H1 (cell line): ENCODE measurements at regions not wholly inside any gene's neighbourhood (a gene's known extent, or its start where the extent isn't known, plus 50 kb on each side); places are given as distances from the start of the nearest gene placed in this dataset.

Experiments
- CTCF ChIA-PET: fragments of 300-600 bp; sonication (Branson Sonifier 250); formaldehyde crosslinking; loops from one replicate; lab custom pipeline; 2021; ENCODE audit not compliant: partially characterized antibody; lab: Charles Lee
- POLR2A ChIA-PET: fragments of 300-600 bp; sonication (Branson Sonifier 250); formaldehyde crosslinking; loops from one replicate; lab custom pipeline; 2021; ENCODE audit warnings: inconsistent platforms; ENCODE audit not compliant: partially characterized antibody; lab: Charles Lee
- DNase-seq, 2 experiments: peaks; one replicate each; pipeline versions ENCODE4 v3.0.0 to v3.0.0-alpha.2; 2010 to 2022; ENCODE audit warnings: low spot score in 2 of 2, low read depth in 1 of 2, mixed read lengths in 1 of 2
- FAIRE-seq: peaks from 2 replicates; lab custom pipeline; 2011; peaks lifted over from hg19 to GRCh38; lab: Jason Lieb, UNC
- H2AFZ ChIP-seq: 2 replicates; pipeline ENCODE4 v1.8.1; 2012; ENCODE audit warnings: low read length, inconsistent platforms
- H2AK5ac ChIP-seq: 2 replicates; pipeline ENCODE4 v1.6.1; 2013; ENCODE audit warnings: low read depth, low read length
- H2BK120ac ChIP-seq: replicated peaks from 2 replicates; pipeline ENCODE3; 2013; ENCODE audit warnings: low read depth, low read length, inconsistent platforms
- H2BK12ac ChIP-seq: 2 replicates; pipeline ENCODE4 v1.6.1; 2013; ENCODE audit warnings: low read depth, low read length
- H2BK15ac ChIP-seq: 2 replicates; pipeline ENCODE4 v1.6.1; 2013; ENCODE audit warnings: low read length
- H2BK20ac ChIP-seq: 2 replicates; pipeline ENCODE4 v1.6.1; 2013; ENCODE audit warnings: low read length
- H2BK5ac ChIP-seq: 2 replicates; pipeline ENCODE4 v1.6.1; 2013; ENCODE audit warnings: low read depth, low read length
- H3K14ac ChIP-seq: 2 replicates; pipeline ENCODE4 v1.6.1; 2013; ENCODE audit warnings: inconsistent platforms; ENCODE audit not compliant: insufficient read length
- H3K18ac ChIP-seq: 2 replicates; pipeline ENCODE4 v1.6.1; 2013; ENCODE audit warnings: low read length; ENCODE audit errors: extremely low read depth
- H3K23ac ChIP-seq: 2 replicates; pipeline ENCODE4 v1.6.1; 2013; ENCODE audit warnings: inconsistent platforms; ENCODE audit not compliant: insufficient read length
- H3K23me2 ChIP-seq: 2 replicates; pipeline ENCODE4 v1.6.1; 2013; ENCODE audit warnings: low read depth, low read length
- H3K27ac ChIP-seq: 2 replicates; pipeline ENCODE4 v1.6.1; 2011; ENCODE audit warnings: low read depth, low read length, inconsistent platforms
- H3K27me3 ChIP-seq, 4 experiments: replicated peaks in 1 of 4; 1 replicate in 1 of 4; 2 replicates in 3 of 4; pipeline versions ENCODE4 v1.6.1 to v1.8.1; 2011 to 2013; ENCODE audit warnings: low read length in 3 of 4, mild to moderate bottlenecking in 3 of 4, inconsistent platforms in 2 of 4, mixed read lengths in 2 of 4, moderate library complexity in 1 of 4; ENCODE audit not compliant: control insufficient read depth in 3 of 4, insufficient read depth in 3 of 4; ENCODE audit errors: extremely low read depth in 1 of 4
- H3K36me3 ChIP-seq, 4 experiments: 2 replicates each; pipeline versions ENCODE4 v1.6.1 to v1.8.1; 2011 to 2013; ENCODE audit warnings: mild to moderate bottlenecking in 4 of 4, low read length in 3 of 4, moderate library complexity in 2 of 4, control low read depth in 1 of 4, inconsistent platforms in 1 of 4; ENCODE audit not compliant: insufficient read depth in 4 of 4, control insufficient read depth in 2 of 4
- H3K4ac ChIP-seq: replicated peaks from 2 replicates; pipeline ENCODE3; 2013; ENCODE audit warnings: low read length, low read depth, mixed read lengths, inconsistent platforms; ENCODE audit not compliant: insufficient read length
- H3K4me1 ChIP-seq, 4 experiments: replicated peaks in 1 of 4; 1 replicate in 1 of 4; 2 replicates in 3 of 4; pipeline versions ENCODE4 v1.6.1 to v1.8.1; 2011 to 2013; ENCODE audit warnings: low read length in 3 of 4, inconsistent platforms in 2 of 4, mixed read lengths in 1 of 4; ENCODE audit not compliant: insufficient read depth in 4 of 4, control insufficient read depth in 3 of 4
- H3K4me2 ChIP-seq, 2 experiments: 2 replicates each; pipeline versions ENCODE4 v1.6.1 to v1.8.1; 2011 to 2013; ENCODE audit warnings: low read depth in 2 of 2, low read length in 2 of 2, control low read depth in 1 of 2, inconsistent platforms in 1 of 2, mild to moderate bottlenecking in 1 of 2; ENCODE audit not compliant: insufficient read depth in 1 of 2
- H3K4me3 ChIP-seq, 4 experiments: fragments of 200-600, 300-600 bp in 1 of 4; sonication (generic), shearing (Covaris generic), sonication (Bioruptor Twin) in 1 of 4; 2 replicates each; pipeline versions ENCODE4 v1.5.1 to v1.8.1; 2011 to 2016; ENCODE audit warnings: low read length in 4 of 4, low read depth in 3 of 4, control low read depth in 2 of 4, inconsistent platforms in 2 of 4, mild to moderate bottlenecking in 2 of 4, mixed read lengths in 1 of 4, moderate library complexity in 1 of 4; ENCODE audit not compliant: insufficient read depth in 2 of 4; ENCODE audit errors: extremely low read depth in 1 of 4
- H3K56ac ChIP-seq: replicated peaks from 2 replicates; pipeline ENCODE3; 2013; ENCODE audit warnings: low read depth, mild to moderate bottlenecking, mixed read lengths, low read length, inconsistent platforms; ENCODE audit not compliant: insufficient read length
- H3K79me1 ChIP-seq: 2 replicates; pipeline ENCODE4 v1.6.1; 2013; ENCODE audit warnings: low read depth, low read length, control low read depth
- H3K79me2 ChIP-seq, 2 experiments: 2 replicates each; pipeline versions ENCODE4 v1.6.1 to v1.8.1; 2012 to 2013; ENCODE audit warnings: low read length in 2 of 2, mild to moderate bottlenecking in 2 of 2, inconsistent platforms in 1 of 2; ENCODE audit not compliant: insufficient read depth in 2 of 2, control insufficient read depth in 1 of 2
- H3K9ac ChIP-seq, 4 experiments: replicated peaks in 1 of 4; 1 replicate in 1 of 4; 2 replicates in 3 of 4; pipeline versions ENCODE4 v1.6.1 to v1.8.1; 2011 to 2013; ENCODE audit warnings: low read depth in 3 of 4, low read length in 3 of 4, control low read depth in 2 of 4, mild to moderate bottlenecking in 2 of 4, moderate library complexity in 2 of 4, inconsistent platforms in 1 of 4; ENCODE audit errors: extremely low read depth in 1 of 4
- H3K9me3 ChIP-seq, 2 experiments: 2 replicates each; pipeline versions ENCODE4 v1.6.1 to v1.8.1; 2012 to 2013; ENCODE audit warnings: mild to moderate bottlenecking in 2 of 2, moderate library complexity in 2 of 2, control low read depth in 1 of 2, inconsistent platforms in 1 of 2, low read depth in 1 of 2, low read length in 1 of 2, mixed read lengths in 1 of 2; ENCODE audit not compliant: insufficient read depth in 2 of 2
- H4K20me1 ChIP-seq, 2 experiments: replicated peaks in 1 of 2; 2 replicates each; pipeline versions ENCODE3 to v1.8.1; 2011 to 2013; ENCODE audit warnings: inconsistent platforms in 2 of 2, low read length in 2 of 2, mild to moderate bottlenecking in 1 of 2; ENCODE audit not compliant: insufficient read depth in 2 of 2, control insufficient read depth in 1 of 2
- H4K5ac ChIP-seq: 2 replicates; pipeline ENCODE4 v1.6.1; 2013; ENCODE audit warnings: low read length, low read depth, mixed read lengths, inconsistent platforms; ENCODE audit not compliant: insufficient read length
- H4K8ac ChIP-seq: 2 replicates; pipeline ENCODE4 v1.8.0; 2013; ENCODE audit warnings: mild to moderate bottlenecking, moderate library complexity, low read length, inconsistent platforms; ENCODE audit not compliant: insufficient read depth; ENCODE audit errors: extremely low read depth
- H4K91ac ChIP-seq: replicated peaks from 2 replicates; pipeline ENCODE3; 2013; ENCODE audit warnings: low read length, mixed read lengths, inconsistent platforms; ENCODE audit not compliant: insufficient read length
- CEBPB ChIP-seq: IDR thresholded peaks from 2 replicates; pipeline ENCODE4 v1.6.1; 2012; ENCODE audit warnings: low read depth, low read length
- EP300 ChIP-seq, 2 experiments: IDR thresholded peaks; 1 replicate in 1 of 2; 2 replicates in 1 of 2; pipeline ENCODE4 v1.6.1; 2011 to 2012; ENCODE audit warnings: low read depth in 2 of 2, low read length in 2 of 2, mild to moderate bottlenecking in 2 of 2, borderline replicate concordance in 1 of 2, inconsistent platforms in 1 of 2, moderate library complexity in 1 of 2
- WGBS, 2 experiments: shearing (Covaris generic) in 1 of 2; methylation state at CpG; one replicate each; pipeline versions ENCODE4 v1.1.6 to v1.1.7; 2013 to 2015; ENCODE audit warnings: low lambda C conversion rate in 2 of 2, mixed read lengths in 2 of 2, inconsistent platforms in 1 of 2, low coverage in 1 of 2, missing lambda C conversion rate in 1 of 2; ENCODE audit not compliant: insufficient replicate concordance in 2 of 2, insufficient coverage in 1 of 2, insufficient read length in 1 of 2; ENCODE audit errors: extremely low coverage in 1 of 2, missing lambda C conversion rate in 1 of 2; 5-methylcytosine and 5-hydroxymethylcytosine counted together

DNA sequence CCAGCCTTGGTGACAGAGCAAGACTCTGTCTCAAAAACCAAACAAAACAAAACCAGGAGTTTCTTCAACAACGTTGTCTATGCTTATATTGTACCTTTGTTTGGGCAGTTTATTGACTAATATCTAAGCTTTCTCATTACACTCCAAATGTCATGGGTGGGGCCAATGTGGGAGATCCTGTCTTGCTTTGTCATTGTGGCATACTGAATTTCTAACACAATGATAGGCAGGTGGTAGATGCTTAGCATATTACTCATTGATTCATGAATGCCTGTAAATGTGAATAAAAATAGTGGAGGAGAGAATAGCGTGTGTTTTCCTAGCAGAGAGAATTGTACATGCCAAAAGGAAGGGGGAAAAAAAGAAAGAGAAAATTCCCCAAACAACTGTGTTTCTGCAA is 802.5 kb upstream of the EEF2KMT start:
- H3K27me3 ChIP-seq = no peaks in the 10 kb centered on the region
- ChIA-PET POLR2A (no interaction called here), CTCF (interaction anchor here (1.1 to 1.9 kb wide), 3 partner anchors 19 to 181 kb away, joined by 3 to 8 read pairs (median 3); no protein-coding TSS in a partner anchor)
- FAIRE-seq (no peak), DNase-seq (no peak)
- H2BK5ac ChIP-seq = no peak overlapping the region
- H4K5ac ChIP-seq = no peak overlapping the region
- H3K79me1 ChIP-seq = no peaks in the 10 kb centered on the region
- no peak overlapping the region for H2BK20ac ChIP-seq
- no peaks in the 10 kb centered on the region; a peak in 1 of 7 replicates for H3K4me1 ChIP-seq
- no peak for TF ChIP-seq EP300 (IDR thresholded peaks at IDR 0.05; ENCODE audit: borderline replicate concordance in 1 of 2, low read depth in 2 of 2, low read length in 2 of 2)
- TF ChIP-seq CEBPB = no peak
- WGBS, 2 experiments = 70% methylated on average over 2 of the region's 2 CpGs; no CpG with 5 or more reads in 1 of the 2 experiments
- H3K9ac ChIP-seq = no peak overlapping the region
- no peak overlapping the region for H3K4me2 ChIP-seq
- H2AFZ ChIP-seq = no peak overlapping the region
- H3K56ac ChIP-seq = no peak overlapping the region
- no peak overlapping the region for H3K18ac ChIP-seq
- H3K23me2 ChIP-seq = no peaks in the 10 kb centered on the region
- H3K23ac ChIP-seq = no peak overlapping the region
- H4K20me1 ChIP-seq = no peaks in the 10 kb centered on the region
- no peak overlapping the region for H3K4me3 ChIP-seq
- H2BK12ac ChIP-seq = no peak overlapping the region
- no peak overlapping the region for H2AK5ac ChIP-seq
- no peaks in the 10 kb centered on the region for H3K79me2 ChIP-seq
- no peak overlapping the region for H3K4ac ChIP-seq
- no peak overlapping the region for H3K14ac ChIP-seq
- no peak overlapping the region for H2BK15ac ChIP-seq
- no peaks in the 10 kb centered on the region for H3K36me3 ChIP-seq
- no peak overlapping the region for H2BK120ac ChIP-seq
- no peak overlapping the region for H4K91ac ChIP-seq
- H3K27ac ChIP-seq = no peak overlapping the region
- H3K9me3 ChIP-seq = no peaks in the 10 kb centered on the region
- H4K8ac ChIP-seq = no peak overlapping the region
